ENCODE measurements at regions not wholly inside any gene's neighbourhood (a gene's known extent, or its start where the extent isn't known, plus 50 kb on each side); places are given as distances from the start of the nearest gene placed in this dataset.
"Not testable (repeated sequence)": the region's sequence is repeated elsewhere in the genome, so short reads cannot be mapped to it uniquely, and the experiment has no call there.

- Histone ChIP-seq H3K4me1 (ENCODE audit: control insufficient read depth in 2 of 2, insufficient read depth in 2 of 2, low read length in 1 of 2) (no peaks in the 10 kb centered on the region), H3K9me3 (ENCODE audit: control insufficient read depth in 2 of 2, insufficient read depth in 1 of 2, low read depth in 1 of 2, low read length in 1 of 2) (no peaks in the 10 kb centered on the region), H3K27ac (ENCODE audit: low read depth in 2 of 2, low read length in 1 of 2) (no peak overlapping the region), H3K27me3 (ENCODE audit: control insufficient read depth in 1 of 2, insufficient read depth in 2 of 2, low read length in 2 of 2) (no peaks in the 10 kb centered on the region), H3K4me3 (ENCODE audit: low read depth in 1 of 2, low read length in 2 of 2) (no peak overlapping the region), H3K36me3 (ENCODE audit: control insufficient read depth in 2 of 2, insufficient read depth in 2 of 2, low read length in 1 of 2) (no peaks in the 10 kb centered on the region)
- WGBS, 2 donors, result 76 to 81% methylated on average over 4 of the region's 4 CpGs
Measured at GRCh38 chr20:55646851-55647250, 358.5 kb downstream of the CBLN4 start.

- no peak overlapping the region for H3K27ac ChIP-seq (ENCODE audit: low read depth in 2 of 2, low read length in 1 of 2)
- WGBS, 2 donors, result 47 to 56% methylated on average over 1 of the region's 1 CpG
- H3K36me3 ChIP-seq (ENCODE audit: control insufficient read depth in 2 of 2, insufficient read depth in 2 of 2, low read length in 1 of 2), result no peaks in the 10 kb centered on the region
- no peaks in the 10 kb centered on the region for H3K27me3 ChIP-seq (ENCODE audit: control insufficient read depth in 1 of 2, insufficient read depth in 2 of 2, low read length in 2 of 2)
- no peak overlapping the region for H3K4me3 ChIP-seq (ENCODE audit: low read depth in 1 of 2, low read length in 2 of 2)
- no peaks in the 10 kb centered on the region for H3K4me1 ChIP-seq (ENCODE audit: control insufficient read depth in 2 of 2, insufficient read depth in 2 of 2, low read length in 1 of 2)
- no peaks in the 10 kb centered on the region for H3K9me3 ChIP-seq (ENCODE audit: control insufficient read depth in 2 of 2, insufficient read depth in 1 of 2, low read depth in 1 of 2, low read length in 1 of 2)
Measured at GRCh38 chr20:55641497-55641896, 363.8 kb downstream of the CBLN4 start.

GRCh38 chr20:55635870-55636269 lies 369.4 kb downstream of the CBLN4 start:
- H3K27me3 ChIP-seq (ENCODE audit: control insufficient read depth in 1 of 2, insufficient read depth in 2 of 2, low read length in 2 of 2), result no peaks in the 10 kb centered on the region
- no peaks in the 10 kb centered on the region for H3K36me3 ChIP-seq (ENCODE audit: control insufficient read depth in 2 of 2, insufficient read depth in 2 of 2, low read length in 1 of 2)
- WGBS, 2 donors, result 62 to 80% methylated on average over 2 of the region's 2 CpGs
- H3K9me3 ChIP-seq (ENCODE audit: control insufficient read depth in 2 of 2, insufficient read depth in 1 of 2, low read depth in 1 of 2, low read length in 1 of 2), result peaks cover 0 to 3% of the 10 kb centered on the region in 2 donors
- no peaks in the 10 kb centered on the region for H3K4me1 ChIP-seq (ENCODE audit: control insufficient read depth in 2 of 2, insufficient read depth in 2 of 2, low read length in 1 of 2)
- no peak overlapping the region for H3K27ac ChIP-seq (ENCODE audit: low read depth in 2 of 2, low read length in 1 of 2)
- H3K4me3 ChIP-seq (ENCODE audit: low read depth in 1 of 2, low read length in 2 of 2), result no peak overlapping the region

GRCh38 chr20:55632592-55632991 lies 372.7 kb downstream of the CBLN4 start:
- Histone ChIP-seq H3K4me1 (ENCODE audit: control insufficient read depth in 2 of 2, insufficient read depth in 2 of 2, low read length in 1 of 2) (no peaks in the 10 kb centered on the region), H3K27ac (ENCODE audit: low read depth in 2 of 2, low read length in 1 of 2) (no peak overlapping the region), H3K27me3 (ENCODE audit: control insufficient read depth in 1 of 2, insufficient read depth in 2 of 2, low read length in 2 of 2) (no peaks in the 10 kb centered on the region), H3K4me3 (ENCODE audit: low read depth in 1 of 2, low read length in 2 of 2) (no peak overlapping the region), H3K36me3 (ENCODE audit: control insufficient read depth in 2 of 2, insufficient read depth in 2 of 2, low read length in 1 of 2) (no peaks in the 10 kb centered on the region), H3K9me3 (ENCODE audit: control insufficient read depth in 2 of 2, insufficient read depth in 1 of 2, low read depth in 1 of 2, low read length in 1 of 2) (peaks cover 0 to 3% of the 10 kb centered on the region in 2 donors)
- 93 to 95% methylated on average over 6 of the region's 6 CpGs for WGBS, 2 donors

GRCh38 chr20:55629143-55629542 lies 376.2 kb downstream of the CBLN4 start:
- H3K9me3 ChIP-seq (ENCODE audit: control insufficient read depth in 2 of 2, insufficient read depth in 1 of 2, low read depth in 1 of 2, low read length in 1 of 2); H3K27me3 ChIP-seq (ENCODE audit: control insufficient read depth in 1 of 2, insufficient read depth in 2 of 2, low read length in 2 of 2); H3K36me3 ChIP-seq (ENCODE audit: control insufficient read depth in 2 of 2, insufficient read depth in 2 of 2, low read length in 1 of 2); H3K4me3 ChIP-seq (ENCODE audit: low read depth in 1 of 2, low read length in 2 of 2); H3K27ac ChIP-seq (ENCODE audit: low read depth in 2 of 2, low read length in 1 of 2); H3K4me1 ChIP-seq (ENCODE audit: control insufficient read depth in 2 of 2, insufficient read depth in 2 of 2, low read length in 1 of 2): not testable (repeated sequence)
- WGBS, 2 donors, result 79 to 86% methylated on average over 4 of the region's 4 CpGs

GRCh38 chr20:55626716-55627115 lies 378.6 kb downstream of the CBLN4 start:
- no peaks in the 10 kb centered on the region for H3K4me1 ChIP-seq (ENCODE audit: control insufficient read depth in 2 of 2, insufficient read depth in 2 of 2, low read length in 1 of 2)
- H3K27ac ChIP-seq (ENCODE audit: low read depth in 2 of 2, low read length in 1 of 2), result no peak overlapping the region
- H3K4me3 ChIP-seq (ENCODE audit: low read depth in 1 of 2, low read length in 2 of 2), result no peak overlapping the region
- no peaks in the 10 kb centered on the region for H3K9me3 ChIP-seq (ENCODE audit: control insufficient read depth in 2 of 2, insufficient read depth in 1 of 2, low read depth in 1 of 2, low read length in 1 of 2)
- H3K36me3 ChIP-seq (ENCODE audit: control insufficient read depth in 2 of 2, insufficient read depth in 2 of 2, low read length in 1 of 2), result no peaks in the 10 kb centered on the region
- no peaks in the 10 kb centered on the region for H3K27me3 ChIP-seq (ENCODE audit: control insufficient read depth in 1 of 2, insufficient read depth in 2 of 2, low read length in 2 of 2)
- WGBS, 2 donors, result 85 to 86% methylated on average over 4 of the region's 4 CpGs

GRCh38 chr20:55616367-55616766 lies 389.0 kb downstream of the CBLN4 start:
- Histone ChIP-seq H3K4me3 (ENCODE audit: low read depth in 1 of 2, low read length in 2 of 2) (no peak overlapping the region), H3K27ac (ENCODE audit: low read depth in 2 of 2, low read length in 1 of 2) (no peak overlapping the region), H3K4me1 (ENCODE audit: control insufficient read depth in 2 of 2, insufficient read depth in 2 of 2, low read length in 1 of 2) (no peaks in the 10 kb centered on the region), H3K9me3 (ENCODE audit: control insufficient read depth in 2 of 2, insufficient read depth in 1 of 2, low read depth in 1 of 2, low read length in 1 of 2) (no peaks in the 10 kb centered on the region), H3K36me3 (ENCODE audit: control insufficient read depth in 2 of 2, insufficient read depth in 2 of 2, low read length in 1 of 2) (no peaks in the 10 kb centered on the region), H3K27me3 (ENCODE audit: control insufficient read depth in 1 of 2, insufficient read depth in 2 of 2, low read length in 2 of 2) (no peaks in the 10 kb centered on the region)
- WGBS, 2 donors, result 79 to 85% methylated on average over 8 of the region's 8 CpGs

GRCh38 chr20:55615818-55616217 lies 389.5 kb downstream of the CBLN4 start:
- Histone ChIP-seq H3K27me3 (ENCODE audit: control insufficient read depth in 1 of 2, insufficient read depth in 2 of 2, low read length in 2 of 2) (no peaks in the 10 kb centered on the region), H3K36me3 (ENCODE audit: control insufficient read depth in 2 of 2, insufficient read depth in 2 of 2, low read length in 1 of 2) (no peaks in the 10 kb centered on the region), H3K4me3 (ENCODE audit: low read depth in 1 of 2, low read length in 2 of 2) (no peak overlapping the region), H3K4me1 (ENCODE audit: control insufficient read depth in 2 of 2, insufficient read depth in 2 of 2, low read length in 1 of 2) (no peaks in the 10 kb centered on the region), H3K27ac (ENCODE audit: low read depth in 2 of 2, low read length in 1 of 2) (no peak overlapping the region), H3K9me3 (ENCODE audit: control insufficient read depth in 2 of 2, insufficient read depth in 1 of 2, low read depth in 1 of 2, low read length in 1 of 2) (no peaks in the 10 kb centered on the region)
- 80 to 82% methylated on average over 4 of the region's 4 CpGs for WGBS, 2 donors

GRCh38 chr20:55614220-55614757 lies 391.0 kb downstream of the CBLN4 start:
- WGBS, 2 donors, result 79 to 82% methylated on average over 7 of the region's 7 CpGs
- H3K27ac ChIP-seq (ENCODE audit: low read depth in 2 of 2, low read length in 1 of 2), result no peak overlapping the region
- no peaks in the 10 kb centered on the region for H3K9me3 ChIP-seq (ENCODE audit: control insufficient read depth in 2 of 2, insufficient read depth in 1 of 2, low read depth in 1 of 2, low read length in 1 of 2)
- H3K4me1 ChIP-seq (ENCODE audit: control insufficient read depth in 2 of 2, insufficient read depth in 2 of 2, low read length in 1 of 2), result no peaks in the 10 kb centered on the region
- H3K36me3 ChIP-seq (ENCODE audit: control insufficient read depth in 2 of 2, insufficient read depth in 2 of 2, low read length in 1 of 2), result no peaks in the 10 kb centered on the region
- no peak overlapping the region for H3K4me3 ChIP-seq (ENCODE audit: low read depth in 1 of 2, low read length in 2 of 2)
- no peaks in the 10 kb centered on the region for H3K27me3 ChIP-seq (ENCODE audit: control insufficient read depth in 1 of 2, insufficient read depth in 2 of 2, low read length in 2 of 2)

GRCh38 chr20:55610756-55611155 lies 394.6 kb downstream of the CBLN4 start:
- Histone ChIP-seq H3K9me3 (ENCODE audit: control insufficient read depth in 2 of 2, insufficient read depth in 1 of 2, low read depth in 1 of 2, low read length in 1 of 2) (no peaks in the 10 kb centered on the region), H3K4me1 (ENCODE audit: control insufficient read depth in 2 of 2, insufficient read depth in 2 of 2, low read length in 1 of 2) (no peaks in the 10 kb centered on the region), H3K4me3 (ENCODE audit: low read depth in 1 of 2, low read length in 2 of 2) (no peak overlapping the region), H3K27ac (ENCODE audit: low read depth in 2 of 2, low read length in 1 of 2) (no peak overlapping the region), H3K27me3 (ENCODE audit: control insufficient read depth in 1 of 2, insufficient read depth in 2 of 2, low read length in 2 of 2) (no peaks in the 10 kb centered on the region), H3K36me3 (ENCODE audit: control insufficient read depth in 2 of 2, insufficient read depth in 2 of 2, low read length in 1 of 2) (no peaks in the 10 kb centered on the region)
- WGBS, 2 donors, result 57 to 60% methylated on average over 4 of the region's 4 CpGs
